Activated CD4-positive, alpha-beta T cell treated with anti-CD3 and anti-CD28 coated beads for 1 hour (primary cell): ENCODE measurements at regions not wholly inside any gene's neighbourhood (a gene's known extent, or its start where the extent isn't known, plus 50 kb on each side); places are given as distances from the start of the nearest gene placed in this dataset.

Experiments
- DNase-seq: peaks from one replicate; pipeline ENCODE4 v3.0.0-alpha.2; 2020

- no peak for DNase-seq
Measured at GRCh38 chr5:39525271-39525670, 100.5 kb upstream of the DAB2 start.

GRCh38 chr5:39523821-39524220 lies 99.0 kb upstream of the DAB2 start:
- DNase-seq: no peak

GRCh38 chr5:39521940-39522590 lies 97.3 kb upstream of the DAB2 start:
- no peak for DNase-seq

- DNase-seq: no peak
Measured at GRCh38 chr5:39521098-39521860, 96.5 kb upstream of the DAB2 start.

- DNase-seq: no peak
Measured at GRCh38 chr5:39520232-39520572, 95.4 kb upstream of the DAB2 start.

- DNase-seq: no peak
Measured at GRCh38 chr5:39519566-39520231, 94.9 kb upstream of the DAB2 start.

- no peak for DNase-seq
Measured at GRCh38 chr5:39519079-39519478, 94.3 kb upstream of the DAB2 start.

- DNase-seq: no peak
Measured at GRCh38 chr5:39518516-39518915, 93.7 kb upstream of the DAB2 start.

GRCh38 chr5:39517800-39518199 lies 93.0 kb upstream of the DAB2 start:
- no peak for DNase-seq

GRCh38 chr5:39515881-39516280 lies 91.1 kb upstream of the DAB2 start:
- no peak for DNase-seq

- DNase-seq: no peak
Measured at GRCh38 chr5:39513236-39513635, 88.5 kb upstream of the DAB2 start.

GRCh38 chr5:39506211-39506610 lies 81.4 kb upstream of the DAB2 start:
- no peak for DNase-seq

GRCh38 chr5:39505791-39506190 lies 81.0 kb upstream of the DAB2 start:
- DNase-seq: no peak

- DNase-seq: no peak
Measured at GRCh38 chr5:39505363-39505762, 80.6 kb upstream of the DAB2 start.

GRCh38 chr5:39503155-39503554 lies 78.4 kb upstream of the DAB2 start:
- DNase-seq: no peak

- no peak for DNase-seq
Measured at GRCh38 chr5:39502704-39503103, 77.9 kb upstream of the DAB2 start.

- no peak for DNase-seq
Measured at GRCh38 chr5:39501397-39501796, 76.6 kb upstream of the DAB2 start.

GRCh38 chr5:39500551-39501175 lies 75.9 kb upstream of the DAB2 start:
- DNase-seq: no peak

GRCh38 chr5:39498278-39498952 lies 73.6 kb upstream of the DAB2 start:
- DNase-seq: no peak

GRCh38 chr5:39497322-39497721 lies 72.5 kb upstream of the DAB2 start:
- DNase-seq: no peak

GRCh38 chr5:39495227-39495626 lies 70.4 kb upstream of the DAB2 start:
- DNase-seq: no peak

- DNase-seq: no peak
Measured at GRCh38 chr5:39494534-39494933, 69.8 kb upstream of the DAB2 start.

GRCh38 chr5:39494107-39494510 lies 69.3 kb upstream of the DAB2 start:
- no peak for DNase-seq
